A549 (cell line): ENCODE measurements at regions not wholly inside any gene's neighbourhood (a gene's known extent, or its start where the extent isn't known, plus 50 kb on each side); places are given as distances from the start of the nearest gene placed in this dataset.
A peak's percentile ranks its signal among the peaks of the same experiment; 100 is the strongest.

Experiments
- ATAC-seq, 2 experiments: fragments of 200-7000 bp in 1 of 2; fragments of >200 bp in 1 of 2; cut with Nextera tagmentation in 1 of 2; cut with Tn5 transposase in 1 of 2; 3 replicates each; pipeline versions ENCODE4 v1.8.0 to v1.9.1; 2018 to 2020; ENCODE audit warnings: mild to moderate bottlenecking in 1 of 2, moderate library complexity in 1 of 2
- CTCF ChIA-PET: fragments of 300-600 bp; sonication (Branson Sonifier 250); formaldehyde crosslinking; extraction: SDS; loops from one replicate; lab custom pipeline; 2021; ENCODE audit warnings: antibody characterized with exemption, inconsistent platforms; lab: Yijun Ruan, JAX
- POLR2A ChIA-PET: fragments of 350-600 bp; formaldehyde crosslinking; extraction: SDS; loops from one replicate; lab custom pipeline; 2021; ENCODE audit warnings: antibody characterized with exemption, inconsistent platforms; lab: Yijun Ruan, JAX
- DNase-seq, 2 experiments: peaks; one replicate each; pipeline versions ENCODE4 v3.0.0 to v3.0.0-alpha.2; 2011 to 2016; ENCODE audit warnings: low read depth in 1 of 2, low spot score in 1 of 2
- FAIRE-seq: peaks from 2 replicates; lab custom pipeline; 2011; peaks lifted over from hg19 to GRCh38; lab: Jason Lieb, UNC
- H3K27ac ChIP-seq, 2 experiments: fragments of >200 bp; sonication (Bioruptor Twin); formaldehyde crosslinking; 3 replicates each; pipeline ENCODE4 v1.5.1; 2016 to 2017
- H3K4me1 ChIP-seq: fragments of >200 bp; sonication (Bioruptor Twin); formaldehyde crosslinking; 3 replicates; pipeline ENCODE4 v1.6.1; 2016
- H3K4me2 ChIP-seq: fragments of >200 bp; sonication (Bioruptor Twin); formaldehyde crosslinking; 3 replicates; pipeline ENCODE4 v1.6.1; 2016
- H3K4me3 ChIP-seq: fragments of >200 bp; sonication (Bioruptor Twin); formaldehyde crosslinking; 3 replicates; pipeline ENCODE4 v1.5.1; 2016
- H3K9me3 ChIP-seq: fragments of >200 bp; sonication (Bioruptor Twin); formaldehyde crosslinking; 3 replicates; pipeline ENCODE4 v1.6.1; 2016
- CBX2 ChIP-seq: fragments of 200-600 bp; sonication (generic); IDR thresholded peaks from 2 replicates; pipeline ENCODE4 v1.6.1; 2016; ENCODE audit warnings: low read depth, mild to moderate bottlenecking, borderline replicate concordance
- CEBPB ChIP-seq, 2 experiments: fragments of >200 bp in 1 of 2; sonication (Bioruptor Twin) in 1 of 2; formaldehyde crosslinking in 1 of 2; IDR thresholded peaks; 2 replicates each; pipeline ENCODE4 v1.6.1; 2012 to 2016
- E2F6 ChIP-seq: IDR thresholded peaks from 2 replicates; pipeline ENCODE4 v1.6.1; 2012; ENCODE audit warnings: low read depth, borderline replicate concordance
- ELK1 ChIP-seq: fragments of 150-350 bp; IDR thresholded peaks from 2 replicates; pipeline ENCODE4 v1.6.1; 2014; ENCODE audit warnings: low read depth, mild to moderate bottlenecking, low read length
- EP300 ChIP-seq, 2 experiments: fragments of >200 bp; sonication (Bioruptor Twin); formaldehyde crosslinking; IDR thresholded peaks; 2 replicates in 1 of 2; 3 replicates in 1 of 2; pipeline ENCODE4 v1.6.1; 2016 to 2017
- FOSB ChIP-seq: fragments of 250-450 bp; sonication (Bioruptor Pico); IDR thresholded peaks from 2 replicates; pipeline ENCODE4 v1.5.0; 2020; ENCODE audit warnings: mild to moderate bottlenecking, moderate library complexity
- FOSL2 ChIP-seq, 2 experiments: fragments of 450-650 bp in 1 of 2; fragments of >200 bp in 1 of 2; sonication (Bioruptor Twin) in 1 of 2; formaldehyde crosslinking; IDR thresholded peaks; 2 replicates each; pipeline versions ENCODE4 v1.5.0 to v1.6.1; 2016 to 2020; ENCODE audit warnings: mild to moderate bottlenecking in 1 of 2, moderate library complexity in 1 of 2
- FOXS1 ChIP-seq: fragments of 250-450 bp; sonication (Bioruptor Pico); IDR thresholded peaks from 2 replicates; pipeline ENCODE4 v1.5.0; 2020; ENCODE audit warnings: mild to moderate bottlenecking, moderate library complexity
- HDAC2 ChIP-seq: fragments of 200-600 bp; sonication (generic); IDR thresholded peaks from 2 replicates; pipeline ENCODE4 v1.6.1; 2016
- HEYL ChIP-seq: fragments of 250-450 bp; sonication (Bioruptor Pico); IDR thresholded peaks from 2 replicates; pipeline ENCODE4 v1.8.0; 2021; ENCODE audit warnings: mild to moderate bottlenecking, moderate library complexity
- JUNB ChIP-seq: fragments of >200 bp; sonication (Bioruptor Twin); formaldehyde crosslinking; IDR thresholded peaks from 2 replicates; pipeline ENCODE4 v1.6.1; 2016
- KDM1A ChIP-seq: fragments of 200-600 bp; sonication (generic); IDR thresholded peaks from 2 replicates; pipeline ENCODE4 v1.6.1; 2016; ENCODE audit warnings: low read depth, mild to moderate bottlenecking
- KDM5A ChIP-seq: fragments of 200-600 bp; sonication (generic); IDR thresholded peaks from 2 replicates; pipeline ENCODE4 v1.6.1; 2016; ENCODE audit warnings: antibody characterized with exemption, mild to moderate bottlenecking
- MAZ ChIP-seq: fragments of 150-350 bp; IDR thresholded peaks from 2 replicates; pipeline ENCODE4 v1.6.1; 2014; ENCODE audit warnings: antibody characterized with exemption, low read depth, low read length, borderline replicate concordance
- NFE2L2 ChIP-seq: fragments of 150-350 bp; conservative IDR thresholded peaks from 2 replicates; pipeline ENCODE4 v1.6.1; 2014; ENCODE audit warnings: low read length
- POLR2AphosphoS2 ChIP-seq: conservative IDR thresholded peaks from 2 replicates; pipeline ENCODE4 v1.6.1; 2012; ENCODE audit warnings: low read length, improper control_type of control experiment, inconsistent platforms
- RFX5 ChIP-seq: fragments of 450-650 bp; IDR thresholded peaks from 2 replicates; pipeline ENCODE4 v1.7.1; 2014; ENCODE audit warnings: antibody characterized with exemption, mild to moderate bottlenecking, moderate library complexity
- TFCP2L1 ChIP-seq: fragments of 250-450 bp; sonication (Bioruptor Pico); IDR thresholded peaks from 2 replicates; pipeline ENCODE4 v1.5.0; 2021; ENCODE audit warnings: mild to moderate bottlenecking
- USF2 ChIP-seq: fragments of 450-650 bp; IDR thresholded peaks from 2 replicates; pipeline ENCODE4 v1.6.1; 2014; ENCODE audit warnings: antibody characterized with exemption
- ZC3H11A ChIP-seq: fragments of 450-650 bp; IDR thresholded peaks from 2 replicates; pipeline ENCODE4 v1.6.1; 2014; ENCODE audit warnings: antibody characterized with exemption, mild to moderate bottlenecking
- ZFP36 ChIP-seq: fragments of 450-650 bp; IDR thresholded peaks from 2 replicates; pipeline ENCODE4 v1.6.1; 2014; ENCODE audit warnings: borderline replicate concordance; ENCODE audit not compliant: partially characterized antibody
- ZSCAN20 ChIP-seq: fragments of 250-450 bp; sonication (Bioruptor Pico); IDR thresholded peaks from 2 replicates; pipeline ENCODE4 v1.8.0; 2022; ENCODE audit warnings: mild to moderate bottlenecking, moderate library complexity
- WGBS: methylation state at CpG from one replicate; pipeline ENCODE4 v1.1.6; 2017; ENCODE audit errors: missing lambda C conversion rate; 5-methylcytosine and 5-hydroxymethylcytosine counted together

- Histone ChIP-seq H3K4me1 (no peaks in the 10 kb centered on the region), H3K4me3 (peak overlapping the region; percentile 46), H3K27ac (no peak overlapping the region; a peak in 1 of 6 replicates), H3K9me3 (no peaks in the 10 kb centered on the region), H3K4me2 (peak overlapping the region; percentile 68)
- no peak for TF ChIP-seq E2F6
- no peak for TF ChIP-seq ZSCAN20
- TF ChIP-seq CBX2, result no peak
- no peak for TF ChIP-seq RFX5
- TF ChIP-seq FOXS1 (CRISPR knock-in tag), result no peak
- no peak for TF ChIP-seq MAZ
- TF ChIP-seq HDAC2, result no peak
- no peak for TF ChIP-seq USF2
- no peak for TF ChIP-seq ELK1
- no peak for TF ChIP-seq JUNB
- DNase-seq (no peak), ATAC-seq (peak in 1 of 2 experiments; percentile 57; a peak in 3 of 6 replicates), FAIRE-seq (no peak)
- ChIA-PET POLR2A (no interaction called here), CTCF (interaction anchor here (0.7 to 1.9 kb wide), 6 partner anchors 8 to 614 kb away, joined by 3 to 13 read pairs (median 4); no protein-coding TSS in a partner anchor)
- WGBS, result 24% methylated on average over 3 of the region's 3 CpGs
Measured at GRCh38 chr4:174119830-174120229, 163.6 kb downstream of the FBXO8 start.

GRCh38 chr4:174119051-174119450 is 164.4 kb downstream of the FBXO8 start:
- DNase-seq (peak in 1 of 2 experiments; percentile 23), ATAC-seq (no peak), FAIRE-seq (no peak)
- CTCF ChIA-PET, result no interaction called here
- Histone ChIP-seq H3K4me1 (no peaks in the 10 kb centered on the region), H3K4me3 (no peak overlapping the region)
- 76% methylated on average over 4 of the region's 4 CpGs for WGBS
- POLR2A ChIA-PET, result no interaction called here
- TF ChIP-seq CEBPB (IDR thresholded peaks at IDR 0.05) (peak in 1 of 2 experiments; percentile 44; a peak in 2 of 4 replicates), FOSL2 (IDR thresholded peaks at IDR 0.05) (no peak), FOSL2 (CRISPR knock-in tag; IDR thresholded peaks at IDR 0.05) (peak; percentile 37; the same call in 1 of the 2 replicates), USF2 (no peak)
- TF ChIP-seq, all 56 proteins: peak for 2
- no peak overlapping the region; the same call in 2 of the 3 replicates for H3K4me2 ChIP-seq
- no peak overlapping the region for H3K27ac ChIP-seq
- H3K9me3 ChIP-seq, result no peaks in the 10 kb centered on the region

GRCh38 chr4:174118171-174118570 is 165.3 kb downstream of the FBXO8 start:
- ChIA-PET CTCF (no interaction called here), POLR2A (no interaction called here)
- ATAC-seq (no peak), DNase-seq (no peak), FAIRE-seq (no peak)
- Histone ChIP-seq H3K4me1 (no peaks in the 10 kb centered on the region), H3K4me3 (no peak overlapping the region), H3K4me2 (no peak overlapping the region), H3K27ac (no peak overlapping the region), H3K9me3 (no peaks in the 10 kb centered on the region)
- TF ChIP-seq TFCP2L1, result no peak
- TF ChIP-seq ZFP36, result no peak
- no peak for TF ChIP-seq HEYL (CRISPR knock-in tag)
- no peak for TF ChIP-seq EP300 (IDR thresholded peaks at IDR 0.05)
- no peak for TF ChIP-seq NFE2L2
- TF ChIP-seq KDM5A, result no peak
- no peak for TF ChIP-seq FOSB (CRISPR knock-in tag)
- TF ChIP-seq KDM1A, result no peak
- TF ChIP-seq POLR2AphosphoS2, result no peak
- no peak for TF ChIP-seq HDAC2
- TF ChIP-seq ZC3H11A, result no peak
- 62% methylated on average over 4 of the region's 4 CpGs for WGBS
